ENCODE measurements at regions not wholly inside any gene's neighbourhood (a gene's known extent, or its start where the extent isn't known, plus 50 kb on each side); places are given as distances from the start of the nearest gene placed in this dataset.

GRCh38 chr18:54717673-54718407 lies 110.4 kb upstream of the RAB27B start:
- TF ChIP-seq, protein P1, sequence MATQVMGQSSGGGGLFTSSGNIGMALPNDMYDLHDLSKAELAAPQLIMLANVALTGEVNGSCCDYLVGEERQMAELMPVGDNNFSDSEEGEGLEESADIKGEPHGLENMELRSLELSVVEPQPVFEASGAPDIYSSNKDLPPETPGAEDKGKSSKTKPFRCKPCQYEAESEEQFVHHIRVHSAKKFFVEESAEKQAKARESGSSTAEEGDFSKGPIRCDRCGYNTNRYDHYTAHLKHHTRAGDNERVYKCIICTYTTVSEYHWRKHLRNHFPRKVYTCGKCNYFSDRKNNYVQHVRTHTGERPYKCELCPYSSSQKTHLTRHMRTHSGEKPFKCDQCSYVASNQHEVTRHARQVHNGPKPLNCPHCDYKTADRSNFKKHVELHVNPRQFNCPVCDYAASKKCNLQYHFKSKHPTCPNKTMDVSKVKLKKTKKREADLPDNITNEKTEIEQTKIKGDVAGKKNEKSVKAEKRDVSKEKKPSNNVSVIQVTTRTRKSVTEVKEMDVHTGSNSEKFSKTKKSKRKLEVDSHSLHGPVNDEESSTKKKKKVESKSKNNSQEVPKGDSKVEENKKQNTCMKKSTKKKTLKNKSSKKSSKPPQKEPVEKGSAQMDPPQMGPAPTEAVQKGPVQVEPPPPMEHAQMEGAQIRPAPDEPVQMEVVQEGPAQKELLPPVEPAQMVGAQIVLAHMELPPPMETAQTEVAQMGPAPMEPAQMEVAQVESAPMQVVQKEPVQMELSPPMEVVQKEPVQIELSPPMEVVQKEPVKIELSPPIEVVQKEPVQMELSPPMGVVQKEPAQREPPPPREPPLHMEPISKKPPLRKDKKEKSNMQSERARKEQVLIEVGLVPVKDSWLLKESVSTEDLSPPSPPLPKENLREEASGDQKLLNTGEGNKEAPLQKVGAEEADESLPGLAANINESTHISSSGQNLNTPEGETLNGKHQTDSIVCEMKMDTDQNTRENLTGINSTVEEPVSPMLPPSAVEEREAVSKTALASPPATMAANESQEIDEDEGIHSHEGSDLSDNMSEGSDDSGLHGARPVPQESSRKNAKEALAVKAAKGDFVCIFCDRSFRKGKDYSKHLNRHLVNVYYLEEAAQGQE (IDR thresholded peaks at IDR 0.05; ENCODE audit: insufficient read depth in 1 of 2, low read depth in 2 of 2, low read length in 1 of 2): no peak
- no peak for TF ChIP-seq POLR2AphosphoS5 (IDR thresholded peaks at IDR 0.05; ENCODE audit: low read depth, low read length)
